ENCODE measurements at regions not wholly inside any gene's neighbourhood (a gene's known extent, or its start where the extent isn't known, plus 50 kb on each side); places are given as distances from the start of the nearest gene placed in this dataset.
A peak's percentile ranks its signal among the peaks of the same experiment; 100 is the strongest.

DNA sequence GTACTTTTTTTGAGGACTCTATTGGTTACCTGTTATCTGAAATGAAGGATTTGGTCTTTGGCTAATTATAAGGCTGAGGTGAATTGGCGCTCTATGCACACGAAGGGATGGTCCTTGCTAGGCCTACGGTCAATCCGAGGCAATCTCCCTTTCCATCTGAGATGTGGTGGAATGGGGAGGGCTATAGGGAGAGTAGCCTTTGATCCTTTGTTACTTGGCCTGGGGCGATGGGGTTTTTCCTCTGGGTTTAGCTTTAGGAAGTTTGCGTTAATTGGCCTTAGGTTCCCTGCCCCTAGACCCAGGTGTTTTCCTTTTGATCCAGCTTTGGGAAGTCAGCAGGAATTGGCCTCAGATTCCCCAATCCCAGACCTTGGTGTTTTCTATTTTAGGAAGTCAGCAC is 102.1 kb upstream of the C9orf72 start:
- Mint-ChIP-seq H3K27me3 (ENCODE audit: low read depth) (peaks cover 25% of the 10 kb centered on the region), H3K4me1 (peaks cover 50 to 53% of the 10 kb centered on the region in 2 experiments)

More for the DNA sequence above, 102.1 kb upstream of the C9orf72 start:
- H3K56ac ChIP-seq (ENCODE audit: insufficient read length, low read depth, low read length): no peak overlapping the region
- H2BK20ac ChIP-seq (ENCODE audit: low read depth, low read length, poor library complexity, severe bottlenecking): no peak overlapping the region
- H3K27me3 ChIP-seq (ENCODE audit: insufficient read depth, low read length): no peaks in the 10 kb centered on the region
- no peak overlapping the region for H2BK15ac ChIP-seq (ENCODE audit: low read depth, low read length)
- no peaks in the 10 kb centered on the region for H3K36me3 Mint-ChIP-seq (ENCODE audit: insufficient read depth in 1 of 3, low read depth in 3 of 3)
- no peak overlapping the region for H3K27ac ChIP-seq (ENCODE audit: insufficient read length, low read depth, low read length)
- H4K91ac ChIP-seq (ENCODE audit: insufficient read length, low read depth, low read length): no peak overlapping the region
- no peaks in the 10 kb centered on the region for H3K23me2 ChIP-seq (ENCODE audit: insufficient read length, low read depth, low read length, poor library complexity, severe bottlenecking)
- no peak overlapping the region for H2BK5ac ChIP-seq (ENCODE audit: insufficient read length, low read length)
- DNase-seq: peak; percentile 62
- H2BK120ac ChIP-seq (ENCODE audit: low read depth, low read length, poor library complexity, severe bottlenecking): no peak overlapping the region
- H3K14ac ChIP-seq (ENCODE audit: insufficient read depth, low read length): no peak overlapping the region
- H3K4me1 ChIP-seq (ENCODE audit: insufficient read depth, low read length): peaks cover 2% of the 10 kb centered on the region; the same call in 1 of the 2 replicates
- no peak overlapping the region for H3K4me2 ChIP-seq (ENCODE audit: insufficient read depth, insufficient read length, low read length)
- no peak overlapping the region for H3K4me3 Mint-ChIP-seq
- no peak overlapping the region for H3K4ac ChIP-seq (ENCODE audit: low read depth, low read length)
- H3K9me3 Mint-ChIP-seq: no peaks in the 10 kb centered on the region
- TF ChIP-seq, protein P1, sequence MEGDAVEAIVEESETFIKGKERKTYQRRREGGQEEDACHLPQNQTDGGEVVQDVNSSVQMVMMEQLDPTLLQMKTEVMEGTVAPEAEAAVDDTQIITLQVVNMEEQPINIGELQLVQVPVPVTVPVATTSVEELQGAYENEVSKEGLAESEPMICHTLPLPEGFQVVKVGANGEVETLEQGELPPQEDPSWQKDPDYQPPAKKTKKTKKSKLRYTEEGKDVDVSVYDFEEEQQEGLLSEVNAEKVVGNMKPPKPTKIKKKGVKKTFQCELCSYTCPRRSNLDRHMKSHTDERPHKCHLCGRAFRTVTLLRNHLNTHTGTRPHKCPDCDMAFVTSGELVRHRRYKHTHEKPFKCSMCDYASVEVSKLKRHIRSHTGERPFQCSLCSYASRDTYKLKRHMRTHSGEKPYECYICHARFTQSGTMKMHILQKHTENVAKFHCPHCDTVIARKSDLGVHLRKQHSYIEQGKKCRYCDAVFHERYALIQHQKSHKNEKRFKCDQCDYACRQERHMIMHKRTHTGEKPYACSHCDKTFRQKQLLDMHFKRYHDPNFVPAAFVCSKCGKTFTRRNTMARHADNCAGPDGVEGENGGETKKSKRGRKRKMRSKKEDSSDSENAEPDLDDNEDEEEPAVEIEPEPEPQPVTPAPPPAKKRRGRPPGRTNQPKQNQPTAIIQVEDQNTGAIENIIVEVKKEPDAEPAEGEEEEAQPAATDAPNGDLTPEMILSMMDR (conservative IDR thresholded peaks at IDR 0.05): no peak
- H2AFZ ChIP-seq (ENCODE audit: low read length): no peak overlapping the region
- no peaks in the 10 kb centered on the region for H4K20me1 ChIP-seq (ENCODE audit: control insufficient read depth, insufficient read depth, insufficient read length)
- no peak overlapping the region for H3K27ac Mint-ChIP-seq
- H4K8ac ChIP-seq (replicated peaks; ENCODE audit: insufficient read length, low read depth, low read length): no peak overlapping the region
- H2BK12ac ChIP-seq (ENCODE audit: insufficient read length, low read depth, low read length): no peak overlapping the region
- no peak overlapping the region for H4K5ac ChIP-seq (ENCODE audit: insufficient read length, low read depth, low read length)
- H2AK5ac ChIP-seq (ENCODE audit: insufficient read length, low read length): no peak overlapping the region
- H3K18ac ChIP-seq (ENCODE audit: insufficient read length, low read depth, low read length): no peak overlapping the region
- no peaks in the 10 kb centered on the region for H3K79me2 ChIP-seq (ENCODE audit: insufficient read depth, low read length)
- no peak overlapping the region for H3K23ac ChIP-seq (ENCODE audit: insufficient read length, low read depth, low read length)
- WGBS (ENCODE audit: extremely low coverage, insufficient read length, low lambda C conversion rate): no CpG with 5 or more reads among the region's 6 CpGs
- H3K9ac ChIP-seq (ENCODE audit: extremely low read depth, insufficient read length, low read length): no peak overlapping the region
- H3K79me1 ChIP-seq (ENCODE audit: insufficient read depth, low read depth, low read length, poor library complexity, severe bottlenecking): no peaks in the 10 kb centered on the region
- H3K9me3 ChIP-seq (ENCODE audit: control insufficient read depth, low read depth, low read length): no peaks in the 10 kb centered on the region
- H3T11ph ChIP-seq (ENCODE audit: low read length): no peak overlapping the region

All from H9 (cell line).